HepG2 (cell line): ENCODE measurements at regions not wholly inside any gene's neighbourhood (a gene's known extent, or its start where the extent isn't known, plus 50 kb on each side); places are given as distances from the start of the nearest gene placed in this dataset.

Experiments used
- ATAC-seq: fragments of 200-7000 bp; cut with Tn5 transposase; 3 replicates; pipeline ENCODE4 v1.9.1; 2020; ENCODE audit warnings: mild to moderate bottlenecking, moderate library complexity
- BruUV-seq: library from RNA; stranded (reverse); fragments of 400-500 nt; replicated peaks from 2 replicates; lab custom pipeline; 2021; lab: Mats Ljungman, UMichigan
- CTCF ChIA-PET: fragments of 300-600 bp; formaldehyde crosslinking; extraction: SDS; loops from one replicate; lab custom pipeline; 2021; ENCODE audit warnings: low total read pairs, inconsistent platforms, low intra/inter-chr PET ratio; lab: Yijun Ruan, JAX
- POLR2A ChIA-PET: fragments of 350-600 bp; sonication (Branson Sonifier 250); formaldehyde crosslinking; loops from one replicate; lab custom pipeline; 2020; ENCODE audit warnings: antibody characterized with exemption, inconsistent platforms; lab: Yijun Ruan, JAX
- DNase-seq: peaks from one replicate; pipeline ENCODE4 v3.0.0-alpha.2; 2015; ENCODE audit warnings: low spot score
- FAIRE-seq: peaks from 3 replicates; lab custom pipeline; 2011; peaks lifted over from hg19 to GRCh38; lab: Jason Lieb, UNC
- H2AFZ ChIP-seq: one replicate; pipeline ENCODE4 v1.6.1; 2011; ENCODE audit warnings: low read length, inconsistent platforms
- H3K27ac ChIP-seq: fragments of 300-600 bp; 3 replicates; pipeline ENCODE4 v1.8.0; 2011; ENCODE audit warnings: mixed run types, mild to moderate bottlenecking, mixed read lengths, low read length, inconsistent platforms; ENCODE audit not compliant: insufficient read depth; ENCODE audit errors: extremely low read length
- H3K27me3 ChIP-seq, 2 experiments: fragments of 200-600 bp in 1 of 2; 2 replicates in 1 of 2; 3 replicates in 1 of 2; pipeline versions ENCODE4 v1.6.0 to v1.8.0; 2011; ENCODE audit warnings: low read length in 2 of 2, mild to moderate bottlenecking in 2 of 2, moderate library complexity in 2 of 2, inconsistent platforms in 1 of 2; ENCODE audit not compliant: insufficient read depth in 2 of 2, control insufficient read depth in 1 of 2
- H3K36me3 ChIP-seq, 2 experiments: fragments of 200-600 bp in 1 of 2; replicated peaks in 1 of 2; 2 replicates in 1 of 2; 3 replicates in 1 of 2; pipeline versions ENCODE4 v1.5.1 to v1.8.0; 2011; ENCODE audit warnings: low read length in 2 of 2, inconsistent platforms in 1 of 2; ENCODE audit not compliant: insufficient read depth in 2 of 2, control insufficient read depth in 1 of 2
- H3K4me1 ChIP-seq: 2 replicates; pipeline ENCODE4 v1.5.1; 2012; ENCODE audit warnings: low read length, inconsistent platforms; ENCODE audit not compliant: insufficient read depth
- H3K4me2 ChIP-seq: 2 replicates; pipeline ENCODE4 v1.6.0; 2011; ENCODE audit warnings: low read depth, low read length, inconsistent platforms
- H3K4me3 ChIP-seq, 3 experiments: fragments of 200-600 bp in 1 of 3; sonication (generic), shearing (Covaris generic) in 1 of 3; replicated peaks in 1 of 3; 2 replicates each; pipeline ENCODE4 v1.5.1; 2011 to 2016; ENCODE audit warnings: low read length in 3 of 3, inconsistent platforms in 2 of 3, low read depth in 2 of 3, mild to moderate bottlenecking in 2 of 3, control low read depth in 1 of 3, mixed read lengths in 1 of 3; ENCODE audit not compliant: insufficient read depth in 1 of 3
- H3K79me2 ChIP-seq: one replicate; pipeline ENCODE4 v1.6.1; 2011; ENCODE audit warnings: low read length, inconsistent platforms; ENCODE audit not compliant: insufficient read depth
- H3K9ac ChIP-seq: 2 replicates; pipeline ENCODE4 v1.6.0; 2011; ENCODE audit warnings: mild to moderate bottlenecking, low read depth, low read length, inconsistent platforms; ENCODE audit not compliant: insufficient read depth
- H3K9me3 ChIP-seq: 2 replicates; pipeline ENCODE4 v1.5.1; 2012; ENCODE audit warnings: mild to moderate bottlenecking, low read length
- H4K20me1 ChIP-seq: 2 replicates; pipeline ENCODE4 v1.6.0; 2011; ENCODE audit warnings: inconsistent platforms, mild to moderate bottlenecking, low read length, moderate library complexity; ENCODE audit not compliant: insufficient read depth
- HMG20B ChIP-seq: conservative IDR thresholded peaks from 2 replicates; pipeline ENCODE4 v1.6.1; 2016; ENCODE audit warnings: missing genetic modification reagents, missing compliant biosample characterization
- HOXA7 ChIP-seq: sonication (generic); formaldehyde crosslinking; IDR thresholded peaks from 2 replicates; pipeline ENCODE4 v1.8.1; 2022; ENCODE audit warnings: mild to moderate bottlenecking, missing genetic modification reagents, moderate library complexity
- JUND ChIP-seq: sonication (generic); formaldehyde crosslinking; IDR thresholded peaks from 2 replicates; pipeline ENCODE4 v1.8.0; 2022; ENCODE audit warnings: mild to moderate bottlenecking, missing genetic modification reagents
- KIAA2018 ChIP-seq: sonication (generic); formaldehyde crosslinking; IDR thresholded peaks from 2 replicates; pipeline ENCODE4 v1.5.0; 2020; ENCODE audit warnings: mild to moderate bottlenecking, missing genetic modification reagents, borderline replicate concordance
- MTA1 ChIP-seq: sonication (generic); formaldehyde crosslinking; IDR thresholded peaks from 2 replicates; pipeline ENCODE4 v1.4.0; 2020; ENCODE audit warnings: missing genetic modification reagents, mild to moderate bottlenecking, borderline replicate concordance
- NFATC3 ChIP-seq: sonication (generic); formaldehyde crosslinking; IDR thresholded peaks from 2 replicates; pipeline ENCODE4 v1.5.1; 2020; ENCODE audit warnings: mild to moderate bottlenecking, missing genetic modification reagents
- NFIC ChIP-seq: IDR thresholded peaks from 2 replicates; pipeline ENCODE4 v1.6.1; 2012; ENCODE audit warnings: mild to moderate bottlenecking, low read length, inconsistent platforms
- SIN3B ChIP-seq: fragments of 150-350 bp; IDR thresholded peaks from 2 replicates; pipeline ENCODE4 v1.6.1; 2014; ENCODE audit warnings: low read length
- SKI ChIP-seq: fragments of 450-650 bp; IDR thresholded peaks from one replicate; pipeline ENCODE4 v1.6.1; 2018; ENCODE audit warnings: mild to moderate bottlenecking; ENCODE audit not compliant: partially characterized antibody
- SMARCE1 ChIP-seq: fragments of 450-650 bp; IDR thresholded peaks from 2 replicates; pipeline ENCODE4 v1.6.1; 2017; ENCODE audit warnings: borderline replicate concordance
- TERF1 ChIP-seq: sonication (generic); formaldehyde crosslinking; IDR thresholded peaks from 2 replicates; pipeline ENCODE4 v1.8.0; 2022; ENCODE audit warnings: mild to moderate bottlenecking, missing genetic modification reagents, moderate library complexity
- ZNF3 ChIP-seq: IDR thresholded peaks from 2 replicates; pipeline ENCODE4 v1.7.0; 2017; ENCODE audit warnings: inconsistent platforms
- ZNF501 ChIP-seq: sonication (generic); formaldehyde crosslinking; IDR thresholded peaks from 2 replicates; pipeline ENCODE4 v1.5.1; 2020; ENCODE audit warnings: mild to moderate bottlenecking, moderate library complexity, missing genetic modification reagents
- ZNF562 ChIP-seq: sonication (generic); formaldehyde crosslinking; IDR thresholded peaks from 2 replicates; pipeline ENCODE4 v1.8.0; 2022; ENCODE audit warnings: missing genetic modification reagents, borderline replicate concordance
- ZNF589 ChIP-seq: sonication (generic); formaldehyde crosslinking; conservative IDR thresholded peaks from 2 replicates; pipeline ENCODE4 v1.8.0; 2022; ENCODE audit warnings: mild to moderate bottlenecking, moderate library complexity, missing genetic modification reagents
- WGBS: methylation state at CpG from one replicate; pipeline ENCODE4 v1.1.6; 2017; ENCODE audit warnings: low lambda C conversion rate; 5-methylcytosine and 5-hydroxymethylcytosine counted together
- in situ Hi-C: cut with HindIII; loops from 2 replicates; pipeline ENCODE4 v1.10.0; 2017; ENCODE audit warnings: low pct_unique_long_range_greater_than_20kb; ENCODE audit not compliant: extremely low pct_ligation_motif_present
- intact Hi-C: fragments of 100-400 bp; cut with micrococcal nuclease; formaldehyde crosslinking; loops from one replicate; pipeline ENCODE4 v1.10.0; 2022; ENCODE audit not compliant: unreplicated experiment
- TF ChIP-seq, protein P1 (sequence below): sonication (generic); formaldehyde crosslinking; IDR thresholded peaks from 2 replicates; pipeline ENCODE4 v1.8.0; 2023; ENCODE audit warnings: mild to moderate bottlenecking, missing genetic modification reagents

DNA sequence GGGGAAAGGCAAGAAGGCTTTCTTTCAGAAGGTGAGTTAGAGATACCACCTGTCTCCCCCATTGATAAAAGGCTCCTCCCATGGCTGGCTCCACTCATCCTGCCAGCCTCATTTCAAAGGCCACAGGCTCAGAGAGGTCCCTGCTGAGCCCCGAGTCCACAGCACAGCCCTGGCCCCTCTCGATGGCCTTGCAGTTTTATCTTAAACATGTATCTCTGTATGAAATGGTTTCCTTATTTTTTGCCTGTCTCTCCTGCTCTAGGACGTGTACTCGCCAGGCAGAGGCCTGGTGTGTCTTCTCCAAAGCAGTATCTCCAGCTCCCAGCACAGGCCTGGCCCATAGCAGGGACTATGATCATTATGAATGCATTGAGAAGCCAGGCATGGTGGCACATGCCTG is 160.5 kb upstream of the NSMCE3 start (continued):
- TF ChIP-seq KIAA2018 (CRISPR knock-in tag) = no peak

- FAIRE-seq = no peak
- H3K79me2 ChIP-seq = no peaks in the 10 kb centered on the region
- no peaks in the 10 kb centered on the region for H3K36me3 ChIP-seq
- intact Hi-C loops = no loop called here
- H2AFZ ChIP-seq = no peak overlapping the region
- CTCF ChIA-PET = no interaction called here
- TF ChIP-seq HOXA7 (no peak), MTA1 (CRISPR knock-in tag) (no peak), ZNF589 (CRISPR knock-in tag) (no peak), TERF1 (CRISPR knock-in tag) (no peak), NFATC3 (CRISPR knock-in tag) (no peak), ZNF562 (CRISPR knock-in tag) (no peak), ZNF3 (no peak), ZNF501 (CRISPR knock-in tag) (no peak), HMG20B (no peak), SMARCE1 (no peak), JUND (CRISPR knock-in tag) (no peak), NFIC (no peak), SKI (no peak), SIN3B (no peak)
- TF ChIP-seq, protein P1, sequence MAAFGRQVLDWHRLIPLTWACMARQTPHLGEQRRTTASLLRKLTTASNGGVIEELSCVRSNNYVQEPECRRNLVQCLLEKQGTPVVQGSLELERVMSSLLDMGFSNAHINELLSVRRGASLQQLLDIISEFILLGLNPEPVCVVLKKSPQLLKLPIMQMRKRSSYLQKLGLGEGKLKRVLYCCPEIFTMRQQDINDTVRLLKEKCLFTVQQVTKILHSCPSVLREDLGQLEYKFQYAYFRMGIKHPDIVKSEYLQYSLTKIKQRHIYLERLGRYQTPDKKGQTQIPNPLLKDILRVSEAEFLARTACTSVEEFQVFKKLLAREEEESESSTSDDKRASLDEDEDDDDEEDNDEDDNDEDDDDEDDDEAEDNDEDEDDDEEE (CRISPR knock-in tag) = no peak
- TF ChIP-seq, all 625 proteins: peak for 0
- no peak overlapping the region for H3K4me3 ChIP-seq
- H4K20me1 ChIP-seq = no peaks in the 10 kb centered on the region
- no peak for ATAC-seq
- no peak overlapping the region for H3K9ac ChIP-seq
- no peak overlapping the region for H3K27ac ChIP-seq
- H3K4me1 ChIP-seq = no peaks in the 10 kb centered on the region
- POLR2A ChIA-PET = no interaction called here
- no peaks in the 10 kb centered on the region; a peak in 1 of 5 replicates for H3K27me3 ChIP-seq
- in situ Hi-C loops = no loop called here
- WGBS = 24% methylated on average over 13 of the region's 13 CpGs
- no peaks in the 10 kb centered on the region for H3K9me3 ChIP-seq
- no TSS peak for BruUV-seq
- no peak overlapping the region for H3K4me2 ChIP-seq
- DNase-seq = no peak
Measured at GRCh38 chr15:29429584-29429983, 160.0 kb upstream of the NSMCE3 start.
